GM18907 (cell line): ENCODE measurements at regions not wholly inside any gene's neighbourhood (a gene's known extent, or its start where the extent isn't known, plus 50 kb on each side); places are given as distances from the start of the nearest gene placed in this dataset.
A peak's percentile ranks its signal among the peaks of the same experiment; 100 is the strongest.

ENCODE experiments used
- ATAC-seq: cut with Tn5 transposase; IDR thresholded peaks from one replicate; pipeline ENCODE4 v1.9.1; 2021; ENCODE audit warnings: mild to moderate bottlenecking, moderate library complexity; ENCODE audit not compliant: unreplicated experiment

GRCh38 chr13:105050686-105051085, 1484.8 kb downstream of the EFNB2 start:
- no peak for ATAC-seq

GRCh38 chr13:105048677-105049076, 1486.8 kb downstream of the EFNB2 start:
- ATAC-seq = peak; percentile 61

- no peak for ATAC-seq
These were observed 1487.7 kb downstream of the EFNB2 start for GRCh38 chr13:105047676-105048295.

- ATAC-seq = no peak
These were observed 1498.4 kb downstream of the EFNB2 start for GRCh38 chr13:105037110-105037509.

GRCh38 chr13:105035092-105035491, 1500.4 kb downstream of the EFNB2 start:
- ATAC-seq = no peak

- no peak for ATAC-seq
These were observed 1501.5 kb downstream of the EFNB2 start for GRCh38 chr13:105033999-105034398.

GRCh38 chr13:105031306-105031705, 1504.2 kb downstream of the EFNB2 start:
- no peak for ATAC-seq

- no peak for ATAC-seq
These were observed 1504.6 kb downstream of the EFNB2 start for GRCh38 chr13:105030851-105031250.

GRCh38 chr13:105019073-105019472, 1516.4 kb downstream of the EFNB2 start:
- ATAC-seq = no peak

GRCh38 chr13:105016266-105016665, 1519.2 kb downstream of the EFNB2 start:
- no peak for ATAC-seq

GRCh38 chr13:105008604-105009003, 1526.9 kb downstream of the EFNB2 start:
- no peak for ATAC-seq

- ATAC-seq = no peak
These were observed 1528.2 kb downstream of the EFNB2 start for GRCh38 chr13:105007166-105007808.

GRCh38 chr13:104996022-104996421, 1539.4 kb downstream of the EFNB2 start:
- no peak for ATAC-seq

GRCh38 chr13:104993708-104994107, 1541.8 kb downstream of the EFNB2 start:
- no peak for ATAC-seq

- ATAC-seq = no peak
These were observed 1547.8 kb downstream of the EFNB2 start for GRCh38 chr13:104987621-104988020.

GRCh38 chr13:104984296-104984818, 1551.1 kb downstream of the EFNB2 start:
- ATAC-seq = peak; percentile 89

GRCh38 chr13:104983601-104984000, 1551.9 kb downstream of the EFNB2 start:
- no peak for ATAC-seq

GRCh38 chr13:104980586-104980985, 1554.9 kb downstream of the EFNB2 start:
- ATAC-seq = no peak

- no peak for ATAC-seq
These were observed 1556.0 kb downstream of the EFNB2 start for GRCh38 chr13:104979281-104980030.

- ATAC-seq = no peak
These were observed 1558.5 kb downstream of the EFNB2 start for GRCh38 chr13:104976986-104977385.

GRCh38 chr13:104975272-104975671, 1560.2 kb downstream of the EFNB2 start:
- no peak for ATAC-seq

- ATAC-seq = no peak
These were observed 1566.6 kb downstream of the EFNB2 start for GRCh38 chr13:104968876-104969275.
